ENCODE measurements at regions not wholly inside any gene's neighbourhood (a gene's known extent, or its start where the extent isn't known, plus 50 kb on each side); places are given as distances from the start of the nearest gene placed in this dataset.
A peak's percentile ranks its signal among the peaks of the same experiment; 100 is the strongest.

DNA sequence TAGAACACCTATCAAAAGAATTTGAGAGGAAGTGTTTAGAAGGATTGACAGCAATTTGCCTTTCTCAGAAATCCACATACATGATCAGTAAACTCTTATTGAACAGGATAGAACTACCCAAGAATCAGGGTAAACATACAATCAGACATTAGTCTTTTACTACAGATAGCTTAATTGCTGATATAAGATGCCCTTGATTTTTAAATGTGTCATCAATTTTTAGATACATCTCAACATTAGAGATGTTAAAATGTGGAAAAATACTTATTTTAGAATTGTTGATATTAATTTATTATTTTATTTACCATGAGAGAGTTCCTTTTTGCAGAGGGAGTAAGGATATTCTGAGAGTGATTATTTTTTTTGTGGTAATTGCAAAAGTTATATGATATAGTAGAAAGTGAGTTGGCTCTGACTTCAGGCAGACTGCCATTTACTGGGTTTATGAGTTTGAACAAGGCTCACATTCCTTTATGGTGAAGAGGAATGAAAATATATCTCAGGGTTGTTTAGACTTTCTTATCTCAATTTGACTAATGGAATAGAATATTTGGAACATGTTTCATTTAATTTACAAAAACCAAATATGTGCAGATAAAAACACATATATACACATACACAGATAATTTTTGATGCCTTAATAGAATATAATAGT lies 302.8 kb upstream of the GOLIM4 start:
- DNase-seq (ENCODE audit: low spot score): peak; percentile 54

DNA sequence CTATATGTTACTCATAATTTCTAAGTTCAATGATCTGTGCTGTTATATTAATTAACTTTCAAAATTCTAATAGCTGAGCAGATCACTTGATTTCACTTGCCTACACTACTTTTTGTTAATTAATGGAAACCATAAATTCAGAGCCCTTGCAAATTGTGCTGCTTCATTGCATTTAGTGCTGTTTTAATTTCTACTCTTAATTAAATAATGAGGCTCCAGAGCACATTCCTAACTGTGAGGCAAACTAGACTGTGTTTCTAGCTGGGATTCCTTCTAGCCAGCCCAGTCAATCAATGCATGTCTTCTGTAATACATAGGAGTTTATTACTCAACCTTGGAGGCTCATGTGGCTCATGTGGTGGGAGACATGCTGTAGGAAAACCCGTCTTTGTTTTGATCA lies 301.1 kb upstream of the GOLIM4 start:
- no peak for DNase-seq (ENCODE audit: low spot score)

DNA sequence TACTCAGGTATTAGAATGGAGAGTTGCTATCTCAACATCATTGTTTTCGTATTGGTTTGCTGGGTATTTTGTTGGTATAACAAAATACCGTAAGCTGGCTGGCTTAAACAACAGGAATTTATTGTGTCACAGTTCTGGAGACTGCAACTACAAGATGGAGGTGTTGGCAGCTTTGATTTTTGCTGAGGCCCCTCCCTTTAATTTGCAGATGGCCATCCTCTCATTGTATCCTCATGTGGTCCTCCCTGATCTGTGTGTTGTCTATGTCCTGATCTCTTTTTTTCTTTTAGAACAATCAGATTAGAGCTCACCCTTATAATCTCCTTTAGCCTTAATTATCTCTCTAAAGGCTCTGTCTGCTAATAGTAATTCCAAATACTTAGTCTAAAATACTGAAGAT lies 299.8 kb upstream of the GOLIM4 start:
- DNase-seq (ENCODE audit: low spot score): no peak

DNA sequence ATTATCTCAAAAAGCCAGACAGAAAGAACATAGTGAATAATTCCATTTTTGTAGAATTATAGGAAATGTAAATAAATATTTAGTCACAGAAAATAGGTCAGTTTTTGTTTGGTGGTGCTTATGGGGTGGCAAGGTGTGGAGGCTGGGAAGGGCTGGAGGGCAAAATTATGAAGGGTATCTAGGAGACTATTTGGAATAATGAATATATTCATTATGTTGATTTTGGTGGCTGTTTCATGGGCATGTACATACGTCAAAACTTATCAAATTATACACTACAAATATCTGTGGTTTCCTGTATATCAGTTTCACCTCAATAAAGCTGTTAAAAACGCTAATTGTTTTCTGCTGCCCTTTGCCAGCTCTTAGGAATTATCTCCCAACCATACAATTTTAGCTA lies 298.7 kb upstream of the GOLIM4 start:
- no peak for DNase-seq (ENCODE audit: low spot score)

DNA sequence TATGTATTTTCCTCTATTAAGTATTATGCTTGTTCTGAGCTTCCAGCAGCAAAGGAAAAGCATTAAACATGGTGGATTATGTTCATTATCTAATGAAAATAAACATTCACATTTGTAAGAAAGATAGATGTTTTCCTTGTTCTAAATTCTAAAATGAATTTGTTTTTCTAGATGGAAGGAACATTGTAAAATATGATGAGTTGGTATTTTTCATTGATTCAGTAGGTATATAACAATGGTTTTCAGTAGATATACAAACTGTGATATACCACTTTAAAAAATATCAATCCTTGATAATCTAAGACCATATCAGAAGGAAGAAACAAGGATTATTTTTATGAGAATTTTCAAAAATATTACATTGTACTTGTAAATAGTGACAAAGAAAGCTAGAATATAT lies 290.6 kb upstream of the GOLIM4 start:
- DNase-seq (ENCODE audit: low spot score): no peak

DNA sequence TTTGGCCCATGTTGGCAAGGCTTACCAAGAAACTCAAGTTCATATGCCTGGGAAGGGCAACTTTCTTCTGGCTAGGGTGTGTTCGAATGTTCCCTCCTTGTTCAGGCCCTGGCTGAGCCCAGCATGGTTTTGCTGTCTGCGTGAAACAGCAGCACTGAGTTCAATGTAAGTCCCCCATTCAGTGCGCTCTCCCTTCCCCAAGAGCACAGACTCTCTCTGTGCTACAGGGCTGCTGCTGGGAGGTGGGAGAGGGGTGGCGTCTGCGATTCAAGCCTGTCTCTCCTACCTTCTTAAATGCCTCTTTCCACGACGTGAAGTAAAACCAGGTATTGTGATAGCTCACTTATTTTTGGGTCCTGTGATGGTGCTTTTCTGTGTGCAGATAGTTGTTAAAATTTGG lies 289.3 kb upstream of the GOLIM4 start:
- DNase-seq (ENCODE audit: low spot score): no peak

DNA sequence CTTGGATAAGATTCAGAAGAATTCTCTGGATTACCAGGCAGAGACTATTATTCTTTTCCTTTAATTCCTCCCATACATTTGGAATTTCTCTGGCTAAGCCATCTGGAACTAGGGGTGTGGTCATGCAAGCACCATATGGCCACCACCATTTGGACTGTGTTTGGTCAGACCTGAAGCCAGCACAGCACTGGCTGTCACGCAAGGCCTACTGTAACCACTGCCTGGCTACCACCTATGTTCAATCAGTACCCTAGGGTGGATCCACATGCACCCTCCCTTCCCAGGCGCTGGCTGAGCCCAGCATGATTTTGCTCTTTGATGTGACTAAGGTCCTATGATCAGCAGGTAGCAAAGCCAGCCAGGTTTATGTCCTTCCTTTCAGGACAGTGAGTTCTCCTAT lies 287.8 kb upstream of the GOLIM4 start:
- no peak for DNase-seq (ENCODE audit: low spot score)

DNA sequence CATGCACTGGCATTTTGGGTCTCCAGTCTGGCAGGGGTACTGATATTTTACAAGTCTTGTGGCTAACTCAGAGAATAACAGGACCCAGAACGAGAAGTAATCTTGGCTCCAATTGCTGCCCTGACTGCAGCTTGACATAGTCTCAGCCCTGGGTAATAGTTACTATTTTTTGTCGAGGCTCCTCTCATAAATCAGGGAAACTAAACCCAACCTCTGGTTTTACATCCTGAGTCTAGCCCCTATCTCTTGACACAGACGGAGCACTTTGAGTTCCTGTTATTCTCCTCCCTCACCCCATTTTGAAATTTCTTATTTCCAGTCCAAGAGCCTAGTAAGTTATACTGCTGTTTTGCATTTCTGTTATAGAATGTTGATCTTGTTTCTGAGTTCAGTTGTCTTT lies 276.1 kb upstream of the GOLIM4 start:
- no peak for DNase-seq (ENCODE audit: low spot score)

DNA sequence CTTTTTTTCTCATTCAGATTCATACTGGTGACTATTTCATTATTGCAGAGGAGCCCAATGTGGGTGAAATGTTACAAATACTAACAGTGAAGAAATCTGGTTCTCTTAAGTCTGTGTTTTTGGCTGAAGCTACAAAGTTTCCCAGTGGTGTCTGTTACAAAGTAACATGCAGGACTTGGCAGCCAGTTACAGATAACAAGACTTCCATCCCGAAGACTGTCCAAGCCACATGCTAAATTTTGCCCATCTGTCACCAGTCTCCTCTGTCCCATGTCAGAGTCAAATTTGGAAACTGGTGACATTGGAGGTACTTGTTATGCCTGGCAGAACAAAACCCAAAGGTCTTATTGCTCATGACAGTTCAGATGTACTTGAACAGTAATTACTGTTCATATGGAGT lies 269.2 kb upstream of the GOLIM4 start:
- DNase-seq (ENCODE audit: low spot score): no peak

DNA sequence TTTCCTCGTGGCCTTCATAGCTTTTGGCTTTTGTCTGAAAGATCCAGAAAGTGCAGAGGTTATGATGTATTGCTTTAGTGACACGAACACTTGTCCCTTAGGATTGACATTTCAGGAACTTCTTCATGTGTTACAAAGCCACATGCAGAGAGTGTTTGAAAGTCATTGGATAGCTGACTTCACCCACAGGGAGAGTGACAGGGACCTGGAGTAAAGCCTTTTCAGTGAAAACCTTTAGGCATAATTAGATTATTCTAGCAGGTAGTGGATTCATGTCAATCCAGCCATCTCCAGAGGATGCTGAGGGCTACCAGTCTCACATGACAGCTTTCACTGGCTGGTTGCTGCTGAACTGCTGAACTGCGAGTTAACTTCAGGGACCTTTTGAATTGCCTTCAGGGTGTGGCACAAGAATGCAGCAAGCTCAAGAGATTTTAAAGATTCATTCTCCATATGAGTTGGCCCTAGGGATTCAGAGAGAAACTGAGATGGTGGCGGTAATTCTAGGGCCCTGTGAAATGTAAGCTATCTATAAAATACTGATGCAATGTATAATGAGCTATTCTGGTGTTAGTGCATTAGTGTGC lies 267.0 kb upstream of the GOLIM4 start:
- no peak for DNase-seq (ENCODE audit: low spot score)

DNA sequence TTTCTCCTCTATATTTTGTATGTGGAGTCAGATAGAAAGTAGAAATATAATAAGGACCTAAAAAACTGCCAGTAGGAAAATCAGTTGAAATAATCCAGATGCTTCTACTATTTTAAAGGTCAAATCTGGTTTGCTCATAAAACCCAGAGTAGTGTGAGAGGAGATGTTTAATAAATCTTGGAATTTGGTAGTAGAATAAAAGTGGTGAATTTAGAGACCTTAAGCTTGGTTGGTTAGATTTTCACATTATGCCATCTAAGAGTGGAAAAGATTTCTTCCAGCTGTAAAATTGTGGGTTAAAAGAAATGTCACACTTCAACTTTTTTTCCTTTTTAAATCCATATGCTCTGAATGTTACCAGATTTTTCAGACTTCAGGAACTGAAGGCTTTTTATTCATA lies 266.4 kb upstream of the GOLIM4 start:
- DNase-seq (ENCODE audit: low spot score): no peak

DNA sequence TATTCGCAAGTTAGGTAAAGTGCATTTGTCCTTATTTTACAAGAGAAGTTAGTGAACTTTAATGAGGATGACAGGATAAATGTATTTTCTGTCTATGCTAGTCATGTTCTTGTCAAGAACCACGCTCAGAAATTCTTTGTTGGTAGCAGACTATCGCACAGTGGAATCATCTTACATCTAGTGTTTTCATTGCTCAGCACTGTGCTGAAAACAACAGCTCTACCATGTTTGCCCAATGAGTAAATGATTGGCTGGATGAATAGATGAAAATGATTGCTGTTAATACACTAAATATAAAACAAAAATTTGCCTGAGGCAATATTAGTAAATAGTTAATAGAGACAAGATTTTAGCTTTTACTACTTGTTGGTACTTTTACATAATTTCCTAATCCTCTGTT lies 265.3 kb upstream of the GOLIM4 start:
- no peak for DNase-seq (ENCODE audit: low spot score)

DNA sequence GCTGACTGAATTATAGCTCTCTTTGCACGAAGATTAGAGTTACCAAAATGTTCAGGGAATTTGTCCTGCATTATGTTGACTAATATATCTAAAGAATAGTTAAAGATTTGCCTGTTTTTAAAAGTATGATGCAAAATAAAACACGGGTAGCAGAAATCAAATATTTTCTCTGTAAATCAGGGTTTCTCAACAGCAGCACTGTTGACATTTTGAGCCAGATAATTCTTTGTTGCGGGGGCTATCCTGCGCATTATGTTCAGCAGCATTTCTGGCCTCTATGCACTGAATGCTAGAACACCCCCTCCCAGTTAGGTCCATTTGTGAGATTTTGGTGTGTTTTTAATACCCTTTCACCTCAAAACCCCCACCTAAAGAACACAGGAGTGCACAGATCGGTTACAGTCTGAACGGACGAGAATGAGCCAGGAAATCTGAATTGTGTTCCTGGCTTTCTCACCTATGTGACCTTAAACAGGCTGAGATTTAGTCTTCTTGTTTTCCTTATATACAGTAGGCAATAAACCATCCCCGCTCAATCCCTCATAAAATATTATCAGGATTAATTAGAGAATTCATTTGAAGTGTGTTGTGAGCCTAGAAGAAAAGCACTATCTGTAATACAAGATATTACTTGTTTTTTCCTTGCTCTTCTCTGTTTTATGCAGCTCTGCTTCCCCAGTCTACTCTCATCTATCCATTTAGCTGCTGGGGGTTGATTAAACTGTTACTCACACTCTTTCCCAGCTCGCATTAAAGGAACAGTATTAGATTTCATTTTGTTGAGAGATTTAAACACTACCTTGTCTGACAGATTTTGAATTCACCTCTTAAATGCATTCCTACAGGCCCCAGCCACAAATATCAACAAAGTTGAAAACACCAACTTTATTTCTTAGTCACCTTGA lies 247.5 kb upstream of the GOLIM4 start:
- no peak for DNase-seq (ENCODE audit: low spot score)

DNA sequence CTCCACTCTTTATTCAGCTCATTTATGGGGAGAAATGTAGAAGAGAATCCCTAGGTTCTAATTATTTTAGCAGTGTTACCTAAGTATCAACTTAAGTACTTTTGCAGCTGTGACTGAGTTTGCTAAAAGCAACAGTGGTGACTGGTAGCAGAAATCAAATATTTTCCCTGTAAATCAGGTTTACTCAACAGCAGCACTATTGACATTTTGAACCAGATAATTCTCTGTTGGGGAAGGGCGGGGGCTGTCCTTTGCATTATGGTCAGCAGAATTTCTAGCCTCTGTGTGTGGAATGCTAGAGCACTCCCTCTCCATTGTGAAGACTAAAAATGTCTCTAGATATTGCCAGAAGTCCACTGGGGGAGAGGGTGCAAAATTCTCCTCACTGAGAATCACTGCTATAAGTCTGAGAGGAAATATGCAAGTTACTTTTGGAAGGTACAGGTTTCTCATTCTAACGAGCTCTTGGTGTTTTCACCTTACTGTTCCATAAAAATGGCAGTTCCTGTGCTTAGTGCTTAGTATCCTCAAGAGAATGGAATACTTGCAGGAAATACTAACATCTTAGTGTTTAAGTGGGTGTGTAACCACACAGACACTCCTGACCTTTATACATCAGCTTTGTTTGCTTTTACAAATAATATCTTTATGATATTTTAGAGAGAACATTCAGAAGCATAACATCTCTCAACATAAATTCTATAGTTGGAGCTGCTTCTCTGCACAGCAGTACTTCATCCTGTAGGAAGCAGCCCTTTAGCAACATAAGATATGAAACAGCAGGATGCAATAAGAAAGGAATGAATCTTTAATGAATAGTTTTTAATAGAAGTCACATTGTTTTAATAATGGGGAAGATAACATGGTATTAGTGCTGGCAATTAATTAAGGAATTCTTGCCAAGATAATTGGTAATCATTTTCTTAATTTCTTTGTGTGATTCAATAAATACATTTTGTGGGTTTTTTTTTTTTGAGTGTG lies 246.5 kb upstream of the GOLIM4 start:
- DNase-seq (ENCODE audit: low spot score): no peak

DNA sequence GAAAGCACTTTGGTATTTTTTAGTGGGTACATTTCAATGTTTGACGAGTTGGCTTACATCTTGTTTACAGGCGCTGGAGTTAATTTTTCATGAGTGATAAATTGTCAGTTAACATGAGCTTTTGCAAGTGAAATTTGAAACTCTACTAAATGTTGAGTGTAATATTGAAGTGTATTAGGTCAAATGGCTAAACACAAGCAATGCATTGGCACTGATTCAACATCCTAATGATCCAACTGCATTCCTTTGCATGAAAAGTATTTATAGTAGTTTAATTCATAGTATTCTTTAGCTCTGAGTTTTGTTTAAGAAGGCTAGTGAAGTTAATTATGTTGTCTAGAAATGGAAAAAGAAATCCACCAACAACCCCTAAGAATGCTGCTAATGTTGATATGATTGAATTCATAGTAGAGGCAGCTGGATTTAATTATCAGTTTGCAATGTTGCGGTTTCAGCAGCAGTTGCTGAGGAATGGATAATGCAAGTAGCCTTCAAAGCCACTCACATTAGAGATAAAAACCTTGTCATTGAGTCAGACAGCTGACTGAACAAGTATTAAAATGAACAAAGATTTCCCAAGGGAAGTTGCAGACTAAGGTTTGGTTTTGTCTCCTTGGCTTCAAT lies 245.6 kb upstream of the GOLIM4 start:
- peak; percentile 91 for DNase-seq (ENCODE audit: low spot score)

DNA sequence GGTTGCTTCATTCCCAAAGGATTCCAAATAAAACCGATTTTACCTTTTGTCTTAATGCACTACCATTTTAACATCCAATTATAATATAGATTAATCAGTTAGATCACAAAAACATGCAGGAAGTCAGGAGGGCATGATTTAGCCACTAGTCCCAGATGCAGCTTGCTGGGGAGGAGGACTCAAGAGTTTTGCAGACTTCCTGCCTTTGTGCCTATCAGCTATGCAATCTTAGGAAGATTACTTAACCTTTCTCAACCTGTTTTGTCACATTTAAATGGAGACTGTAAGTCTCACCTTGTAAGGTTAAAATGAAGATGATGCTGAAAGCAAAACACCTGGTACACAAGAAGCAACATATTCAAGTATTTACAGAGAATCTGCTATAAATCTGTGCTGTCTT lies 242.4 kb upstream of the GOLIM4 start:
- no peak for DNase-seq (ENCODE audit: low spot score)

DNA sequence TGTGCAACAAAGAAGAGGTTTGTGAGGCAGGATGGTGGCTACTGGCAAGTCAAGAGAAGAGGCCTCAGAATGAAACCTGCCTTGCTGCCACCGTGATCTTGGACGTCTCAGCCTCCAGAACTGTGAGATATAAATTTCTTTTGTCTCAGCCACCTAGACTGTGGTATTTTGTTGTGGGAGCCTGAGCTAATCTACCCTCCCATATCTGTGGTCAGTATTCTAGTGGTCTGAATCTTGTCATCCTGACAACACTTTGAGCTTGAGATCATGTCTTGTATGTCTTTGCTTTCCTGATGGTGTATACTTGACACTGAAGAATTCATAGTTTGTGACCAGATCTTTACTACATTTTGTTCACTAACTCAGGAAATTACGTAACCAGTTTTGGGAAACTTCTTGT lies 240.6 kb upstream of the GOLIM4 start:
- peak; percentile 9 for DNase-seq (ENCODE audit: low spot score)

DNA sequence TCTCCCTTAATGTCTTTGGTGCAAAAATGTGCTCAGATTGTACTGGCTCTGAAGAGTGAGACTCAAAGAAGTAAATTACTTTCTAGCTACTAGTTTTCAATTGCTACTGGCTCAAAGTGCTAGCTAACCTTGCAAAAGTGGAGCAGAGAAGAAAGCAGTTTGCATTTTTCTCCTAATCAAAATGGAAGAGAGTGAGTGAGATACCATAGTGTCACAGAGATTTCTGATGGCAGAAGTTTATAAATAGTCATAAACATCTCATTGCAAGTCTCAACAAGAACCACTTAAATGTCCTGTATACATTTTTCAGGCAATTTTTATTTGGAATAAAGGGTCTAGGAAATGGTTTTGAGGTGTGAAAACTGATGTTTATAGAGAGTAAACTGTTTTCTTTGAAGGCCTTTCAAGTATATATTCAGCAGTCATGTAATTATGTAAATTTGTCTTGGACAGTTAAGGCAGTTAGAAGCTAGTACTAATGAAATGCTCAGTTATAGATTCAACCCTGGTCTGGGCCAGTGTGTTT lies 237.7 kb upstream of the GOLIM4 start:
- DNase-seq (ENCODE audit: low spot score): no peak

DNA sequence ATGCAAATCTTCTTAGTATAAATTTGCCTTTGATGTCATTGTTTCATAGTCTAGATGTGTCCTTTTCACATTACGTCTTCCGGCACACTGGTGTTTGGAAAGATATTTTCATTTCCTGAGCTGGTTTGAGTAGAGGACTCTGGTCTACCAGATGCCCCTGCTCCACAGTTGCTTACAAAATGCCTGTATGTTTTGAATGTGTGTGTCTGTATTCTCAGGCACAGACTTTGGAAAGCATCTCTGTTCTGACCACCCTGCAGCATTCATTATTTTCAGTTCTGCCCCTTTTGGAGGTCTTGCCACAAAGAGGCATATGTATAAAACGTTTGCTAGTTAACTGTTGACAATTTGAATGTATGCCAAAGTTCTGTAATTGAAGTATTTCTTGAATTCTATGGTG lies 236.0 kb upstream of the GOLIM4 start:
- DNase-seq (ENCODE audit: low spot score): no peak

DNA sequence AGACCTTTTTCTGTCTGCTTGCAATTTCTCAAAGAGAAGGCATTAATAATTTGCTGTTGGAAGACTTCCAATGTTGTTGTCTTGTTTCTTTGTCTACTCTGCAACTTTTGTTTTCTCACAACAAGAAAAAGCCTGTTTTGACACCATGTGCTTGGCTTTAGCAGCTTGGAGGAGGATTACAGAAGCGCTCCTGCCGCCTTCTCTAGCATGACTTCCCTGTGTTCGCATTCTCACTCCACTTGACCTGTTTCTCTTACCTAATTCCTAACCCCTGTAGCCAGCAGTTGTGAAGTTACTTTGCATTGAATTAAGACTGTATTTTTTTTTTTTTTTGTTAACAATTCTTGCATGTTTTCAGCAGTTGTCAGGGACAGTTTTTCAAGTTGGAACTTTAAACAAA lies 235.3 kb upstream of the GOLIM4 start:
- DNase-seq (ENCODE audit: low spot score): no peak

DNA sequence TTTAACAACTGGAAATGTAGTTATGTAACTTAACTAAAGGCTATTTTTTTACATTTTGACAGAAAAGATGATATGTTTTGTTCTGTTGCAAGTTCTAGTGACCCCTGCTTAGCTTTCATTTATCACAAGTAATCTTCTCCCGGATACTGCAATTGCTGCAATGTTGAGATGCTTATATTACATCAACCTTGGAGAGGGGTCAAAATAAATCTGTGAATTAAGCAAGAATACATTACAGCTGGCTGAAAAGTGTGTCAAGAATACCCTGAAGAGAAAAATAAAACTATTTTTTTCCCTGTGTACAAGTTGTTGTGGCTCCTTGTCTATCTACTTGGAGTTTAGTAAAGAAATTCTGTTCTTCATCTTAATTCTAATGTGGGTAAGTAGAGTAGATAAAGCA lies 232.1 kb upstream of the GOLIM4 start:
- no peak for DNase-seq (ENCODE audit: low spot score)

All from H4 (cell line).